ENCODE measurements at regions not wholly inside any gene's neighbourhood (a gene's known extent, or its start where the extent isn't known, plus 50 kb on each side); places are given as distances from the start of the nearest gene placed in this dataset.

- DNase-seq: no peak
Observed at GRCh38 chr11:111194860-111195568, 50.5 kb upstream of the POU2AF2 start.

GRCh38 chr11:111193924-111194490 is 51.5 kb upstream of the POU2AF2 start:
- no peak for DNase-seq

- DNase-seq: no peak
Observed at GRCh38 chr11:111189466-111189865, 56.1 kb upstream of the POU2AF2 start.

GRCh38 chr11:111186308-111186915 is 59.1 kb upstream of the POU2AF2 start:
- no peak for DNase-seq

GRCh38 chr11:111185266-111185665 is 60.3 kb upstream of the POU2AF2 start:
- no peak for DNase-seq

GRCh38 chr11:111183706-111184105 is 61.8 kb upstream of the POU2AF2 start:
- DNase-seq: no peak

GRCh38 chr11:111179184-111179910 is 66.2 kb upstream of the POU2AF2 start:
- no peak for DNase-seq

GRCh38 chr11:111177037-111177871 is 68.3 kb upstream of the POU2AF2 start:
- no peak for DNase-seq

GRCh38 chr11:111176603-111177002 is 68.9 kb upstream of the POU2AF2 start:
- DNase-seq: no peak

- DNase-seq: no peak
Observed at GRCh38 chr11:111173221-111173620, 72.3 kb upstream of the POU2AF2 start.

- no peak for DNase-seq
Observed at GRCh38 chr11:111172321-111172862, 73.1 kb upstream of the POU2AF2 start.

GRCh38 chr11:111170761-111171379 is 74.7 kb upstream of the POU2AF2 start:
- DNase-seq: no peak

GRCh38 chr11:111169367-111169766 is 76.2 kb upstream of the POU2AF2 start:
- DNase-seq: no peak

GRCh38 chr11:111168871-111169270 is 76.7 kb upstream of the POU2AF2 start:
- DNase-seq: no peak

GRCh38 chr11:111167666-111168065 is 77.9 kb upstream of the POU2AF2 start:
- DNase-seq: no peak

- no peak for DNase-seq
Observed at GRCh38 chr11:111166598-111166997, 78.9 kb upstream of the POU2AF2 start.

- no peak for DNase-seq
Observed at GRCh38 chr11:111162305-111162704, 83.2 kb upstream of the POU2AF2 start.

GRCh38 chr11:111157571-111157970 is 88.0 kb upstream of the POU2AF2 start:
- no peak for DNase-seq

- DNase-seq: no peak
Observed at GRCh38 chr11:111155021-111155420, 90.5 kb upstream of the POU2AF2 start.

GRCh38 chr11:111153194-111153593 is 92.3 kb upstream of the POU2AF2 start:
- DNase-seq: no peak

GRCh38 chr11:111148953-111149352 is 96.6 kb upstream of the POU2AF2 start:
- no peak for DNase-seq

GRCh38 chr11:111148121-111148520 is 97.4 kb upstream of the POU2AF2 start:
- no peak for DNase-seq
